Upper lobe of right lung (tissue), 1 donor: ENCODE measurements at regions not wholly inside any gene's neighbourhood (a gene's known extent, or its start where the extent isn't known, plus 50 kb on each side); places are given as distances from the start of the nearest gene placed in this dataset.

Experiments used
- ATAC-seq: fragments of 200-7000 bp; cut with Tn5 transposase; one replicate; pipeline ENCODE4 v1.9.1; 2020; ENCODE audit warnings: mild to moderate bottlenecking, moderate library complexity
- DNase-seq: peaks from one replicate; pipeline ENCODE4 v3.0.0-alpha.2; 2020
- H3K27ac ChIP-seq: fragments of 200-600 bp; one replicate; pipeline ENCODE4 v1.8.0; 2022
- H3K27me3 ChIP-seq: fragments of 200-600 bp; one replicate; pipeline ENCODE4 v1.8.0; 2022; ENCODE audit warnings: mild to moderate bottlenecking
- H3K36me3 ChIP-seq: fragments of 200-600 bp; one replicate; pipeline ENCODE4 v1.8.0; 2022
- H3K4me1 ChIP-seq: fragments of 200-600 bp; one replicate; pipeline ENCODE4 v1.8.0; 2022
- H3K4me3 ChIP-seq: fragments of 200-600 bp; one replicate; pipeline ENCODE4 v1.8.0; 2022; ENCODE audit warnings: mild to moderate bottlenecking
- H3K9me3 ChIP-seq: fragments of 200-600 bp; one replicate; pipeline ENCODE4 v1.8.0; 2022
- intact Hi-C: fragments of 100-400 bp; cut with DNase I; formaldehyde crosslinking; loops from one replicate; pipeline ENCODE4 v1.11.0; 2022
- TF ChIP-seq, protein P1 (sequence below): fragments of 200-600 bp; IDR thresholded peaks from one replicate; pipeline ENCODE4 v1.8.0; 2022; ENCODE audit warnings: antibody characterized with exemption
- donor health status: DM: no; HTN: yes; CAD: no; lungs with severe emphysema.

DNA sequence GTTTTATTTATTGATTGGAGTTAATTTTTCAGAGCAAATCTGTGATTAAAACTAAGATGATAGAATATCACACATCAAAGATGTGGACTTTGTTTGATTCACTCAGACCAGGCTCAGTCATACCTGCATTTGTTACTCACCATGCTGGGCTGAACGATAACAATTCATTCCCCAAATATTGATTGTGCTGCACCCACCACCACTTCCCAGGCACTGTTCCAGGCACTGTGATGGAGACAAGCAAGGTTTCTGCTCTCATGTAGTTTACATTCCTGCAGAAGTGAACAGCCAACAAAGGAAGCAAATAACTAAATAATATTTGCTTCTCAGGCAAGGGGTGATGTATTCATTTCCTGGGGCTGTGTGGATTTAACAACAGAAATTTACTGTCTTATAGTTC is 428.3 kb downstream of the DNAH5 start:
- Histone ChIP-seq H3K27ac (no peak overlapping the region), H3K4me1 (no peaks in the 10 kb centered on the region), H3K27me3 (no peaks in the 10 kb centered on the region), H3K9me3 (no peaks in the 10 kb centered on the region), H3K4me3 (no peak overlapping the region), H3K36me3 (no peaks in the 10 kb centered on the region)
- DNase-seq, result no peak
- intact Hi-C loops, result no loop called here
- no peak for ATAC-seq
- TF ChIP-seq, protein P1, sequence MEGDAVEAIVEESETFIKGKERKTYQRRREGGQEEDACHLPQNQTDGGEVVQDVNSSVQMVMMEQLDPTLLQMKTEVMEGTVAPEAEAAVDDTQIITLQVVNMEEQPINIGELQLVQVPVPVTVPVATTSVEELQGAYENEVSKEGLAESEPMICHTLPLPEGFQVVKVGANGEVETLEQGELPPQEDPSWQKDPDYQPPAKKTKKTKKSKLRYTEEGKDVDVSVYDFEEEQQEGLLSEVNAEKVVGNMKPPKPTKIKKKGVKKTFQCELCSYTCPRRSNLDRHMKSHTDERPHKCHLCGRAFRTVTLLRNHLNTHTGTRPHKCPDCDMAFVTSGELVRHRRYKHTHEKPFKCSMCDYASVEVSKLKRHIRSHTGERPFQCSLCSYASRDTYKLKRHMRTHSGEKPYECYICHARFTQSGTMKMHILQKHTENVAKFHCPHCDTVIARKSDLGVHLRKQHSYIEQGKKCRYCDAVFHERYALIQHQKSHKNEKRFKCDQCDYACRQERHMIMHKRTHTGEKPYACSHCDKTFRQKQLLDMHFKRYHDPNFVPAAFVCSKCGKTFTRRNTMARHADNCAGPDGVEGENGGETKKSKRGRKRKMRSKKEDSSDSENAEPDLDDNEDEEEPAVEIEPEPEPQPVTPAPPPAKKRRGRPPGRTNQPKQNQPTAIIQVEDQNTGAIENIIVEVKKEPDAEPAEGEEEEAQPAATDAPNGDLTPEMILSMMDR, result no peak

DNA sequence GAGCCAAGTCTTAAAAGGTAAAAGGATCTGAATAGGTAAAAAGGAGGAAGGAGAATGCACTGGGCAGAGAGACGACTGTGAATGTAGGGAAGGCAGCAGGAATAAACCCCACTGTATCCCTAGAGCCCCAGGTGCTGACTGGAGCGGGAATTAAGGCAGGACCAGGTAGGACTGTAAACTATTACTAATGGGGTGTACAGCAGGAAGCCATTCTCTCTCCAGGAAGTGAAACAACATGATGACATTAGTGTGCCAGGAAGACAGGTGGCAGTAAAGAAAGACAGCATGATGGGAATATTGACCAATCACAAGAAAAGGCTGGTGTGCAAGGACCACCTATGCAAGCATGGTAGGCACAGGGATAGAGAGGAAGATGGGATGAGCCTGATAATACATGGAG is 433.0 kb downstream of the DNAH5 start:
- intact Hi-C loops, result no loop called here
- Histone ChIP-seq H3K27me3 (no peaks in the 10 kb centered on the region), H3K36me3 (no peaks in the 10 kb centered on the region), H3K4me3 (no peak overlapping the region), H3K27ac (no peak overlapping the region), H3K9me3 (no peaks in the 10 kb centered on the region), H3K4me1 (no peaks in the 10 kb centered on the region)
- ATAC-seq (no peak), DNase-seq (no peak)
- TF ChIP-seq, protein P1, result no peak

- Histone ChIP-seq H3K9me3 (no peaks in the 10 kb centered on the region), H3K27me3 (no peaks in the 10 kb centered on the region), H3K27ac (no peak overlapping the region), H3K4me1 (no peaks in the 10 kb centered on the region), H3K36me3 (no peaks in the 10 kb centered on the region), H3K4me3 (no peak overlapping the region)
- intact Hi-C loops, result no loop called here
- TF ChIP-seq, protein P1, result no peak
- DNase-seq, result no peak
- no peak for ATAC-seq
Measured at GRCh38 chr5:13510616-13511015, 433.9 kb downstream of the DNAH5 start.

DNA sequence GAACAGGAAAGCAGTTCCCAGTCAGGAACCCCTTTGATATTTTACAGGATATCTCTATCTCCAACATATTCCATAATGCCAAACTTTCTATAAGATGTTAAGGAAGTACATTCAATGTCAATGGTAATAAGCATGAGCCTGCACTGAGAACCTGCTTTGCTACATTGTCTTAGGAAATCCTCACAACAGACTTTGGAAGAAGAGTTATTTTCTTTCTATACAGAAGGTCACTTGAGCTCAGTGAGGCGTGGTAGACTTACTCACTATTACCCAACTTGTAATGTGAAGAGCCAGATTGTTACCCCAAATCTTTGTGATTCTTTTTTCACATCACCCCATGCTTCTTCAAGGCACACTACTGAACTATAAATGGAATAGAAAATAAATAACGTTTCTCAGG is 435.9 kb downstream of the DNAH5 start:
- H3K36me3 ChIP-seq, result no peaks in the 10 kb centered on the region
- TF ChIP-seq, protein P1, result no peak
- no peaks in the 10 kb centered on the region for H3K27me3 ChIP-seq
- no peaks in the 10 kb centered on the region for H3K4me1 ChIP-seq
- intact Hi-C loops, result no loop called here
- no peaks in the 10 kb centered on the region for H3K9me3 ChIP-seq
- no peak for DNase-seq
- ATAC-seq, result no peak
- no peak overlapping the region for H3K27ac ChIP-seq
- no peak overlapping the region for H3K4me3 ChIP-seq

GRCh38 chr5:13505326-13505725 is 439.2 kb downstream of the DNAH5 start:
- no peak overlapping the region for H3K27ac ChIP-seq
- no peaks in the 10 kb centered on the region for H3K27me3 ChIP-seq
- ATAC-seq (no peak), DNase-seq (no peak)
- TF ChIP-seq, protein P1, result no peak
- H3K36me3 ChIP-seq, result no peaks in the 10 kb centered on the region
- H3K9me3 ChIP-seq, result no peaks in the 10 kb centered on the region
- H3K4me1 ChIP-seq, result no peaks in the 10 kb centered on the region
- intact Hi-C loops, result no loop called here
- no peak overlapping the region for H3K4me3 ChIP-seq

GRCh38 chr5:13503017-13503416 is 441.5 kb downstream of the DNAH5 start:
- H3K9me3 ChIP-seq, result no peaks in the 10 kb centered on the region
- no peak overlapping the region for H3K27ac ChIP-seq
- TF ChIP-seq, protein P1, result no peak
- intact Hi-C loops, result no loop called here
- no peaks in the 10 kb centered on the region for H3K27me3 ChIP-seq
- ATAC-seq (no peak), DNase-seq (no peak)
- H3K4me3 ChIP-seq, result no peak overlapping the region
- H3K4me1 ChIP-seq, result no peaks in the 10 kb centered on the region
- no peaks in the 10 kb centered on the region for H3K36me3 ChIP-seq
